ENCODE measurements at regions not wholly inside any gene's neighbourhood (a gene's known extent, or its start where the extent isn't known, plus 50 kb on each side); places are given as distances from the start of the nearest gene placed in this dataset.
A peak's percentile ranks its signal among the peaks of the same experiment; 100 is the strongest.
"Not testable (repeated sequence)": the region's sequence is repeated elsewhere in the genome, so short reads cannot be mapped to it uniquely, and the experiment has no call there.

- DNase-seq (ENCODE audit: missing footprints): no peak
- no peak for ATAC-seq
- intact Hi-C loops (cut with DNase I): no loop called here
Measured at GRCh38 chrX:67288156-67288555, 255.7 kb upstream of the AR start.

GRCh38 chrX:67289055-67289499, 254.7 kb upstream of the AR start:
- ATAC-seq (peak; percentile 88), DNase-seq (ENCODE audit: missing footprints) (no peak)
- intact Hi-C loops (cut with DNase I): no loop called here

- ATAC-seq (no peak), DNase-seq (ENCODE audit: missing footprints) (no peak)
- intact Hi-C loops (cut with DNase I): loop anchor here (10.0 kb wide), 1 partner anchor 254 kb away; the partner anchor contains the start of gene AR
Measured at GRCh38 chrX:67290489-67291220, 253.2 kb upstream of the AR start.

- intact Hi-C loops (cut with DNase I): loop anchor here (10.0 kb wide), 1 partner anchor 249 kb away; the partner anchor contains the start of gene AR
- DNase-seq (ENCODE audit: missing footprints): no peak
- ATAC-seq: no peak
Measured at GRCh38 chrX:67295924-67296323, 247.9 kb upstream of the AR start.

GRCh38 chrX:67296395-67296794, 247.4 kb upstream of the AR start:
- intact Hi-C loops (cut with DNase I): loop anchor here (10.0 kb wide), 1 partner anchor 248 kb away; the partner anchor contains the start of gene AR
- DNase-seq (ENCODE audit: missing footprints): no peak
- ATAC-seq: peak; percentile 62

GRCh38 chrX:67317725-67318124, 226.1 kb upstream of the AR start:
- ATAC-seq: no peak
- intact Hi-C loops (cut with DNase I): no loop called here
- no peak for DNase-seq (ENCODE audit: missing footprints)

- ATAC-seq: no peak
Measured at GRCh38 chrX:67328476-67328875, 215.3 kb upstream of the AR start.

GRCh38 chrX:67334323-67334722, 209.5 kb upstream of the AR start:
- ATAC-seq (no peak), DNase-seq (ENCODE audit: missing footprints) (no peak)
- intact Hi-C loops (cut with DNase I): no loop called here

More at GRCh38 chrX:67328476-67328875, 215.3 kb upstream of the AR start:
- DNase-seq (ENCODE audit: missing footprints): no peak
- intact Hi-C loops (cut with DNase I): no loop called here

- ATAC-seq: no peak
- no peak for DNase-seq (ENCODE audit: missing footprints)
- intact Hi-C loops (cut with DNase I): no loop called here
Measured at GRCh38 chrX:67338262-67338661, 205.6 kb upstream of the AR start.

- no peak for DNase-seq (ENCODE audit: missing footprints)
Measured at GRCh38 chrX:67342138-67342537, 201.7 kb upstream of the AR start.

GRCh38 chrX:67346225-67346624, 197.6 kb upstream of the AR start:
- intact Hi-C loops (cut with DNase I): no loop called here
- ATAC-seq: no peak
- no peak for DNase-seq (ENCODE audit: missing footprints)

More at GRCh38 chrX:67342138-67342537, 201.7 kb upstream of the AR start:
- intact Hi-C loops (cut with DNase I): no loop called here
- no peak for ATAC-seq

- intact Hi-C loops (cut with DNase I): no loop called here
- ATAC-seq (no peak), DNase-seq (ENCODE audit: missing footprints) (no peak)
Measured at GRCh38 chrX:67346667-67347066, 197.2 kb upstream of the AR start.

- DNase-seq (ENCODE audit: missing footprints): no peak
- no peak for ATAC-seq
- intact Hi-C loops (cut with DNase I): no loop called here
Measured at GRCh38 chrX:67347145-67347544, 196.7 kb upstream of the AR start.

- ATAC-seq (no peak), DNase-seq (ENCODE audit: missing footprints) (no peak)
- intact Hi-C loops (cut with DNase I): no loop called here
Measured at GRCh38 chrX:67351411-67351810, 192.4 kb upstream of the AR start.

GRCh38 chrX:67353651-67354370, 190.0 kb upstream of the AR start:
- intact Hi-C loops (cut with DNase I): no loop called here
- ATAC-seq (no peak), DNase-seq (ENCODE audit: missing footprints) (no peak)

- DNase-seq (ENCODE audit: missing footprints); intact Hi-C loops (cut with DNase I); ATAC-seq: not testable (repeated sequence)
Measured at GRCh38 chrX:67361267-67361666, 182.6 kb upstream of the AR start.

GRCh38 chrX:67384403-67384802, 159.4 kb upstream of the AR start:
- intact Hi-C loops (cut with DNase I): no loop called here
- DNase-seq (ENCODE audit: missing footprints) (no peak), ATAC-seq (no peak)

- ATAC-seq (no peak), DNase-seq (ENCODE audit: missing footprints) (no peak)
- intact Hi-C loops (cut with DNase I): no loop called here
Measured at GRCh38 chrX:67408423-67409079, 135.3 kb upstream of the AR start.

- DNase-seq (ENCODE audit: missing footprints) (no peak), ATAC-seq (no peak)
- intact Hi-C loops (cut with DNase I): no loop called here
Measured at GRCh38 chrX:67415937-67416336, 127.9 kb upstream of the AR start.

GRCh38 chrX:67426946-67427345, 116.9 kb upstream of the AR start:
- ATAC-seq (no peak), DNase-seq (ENCODE audit: missing footprints) (no peak)
- intact Hi-C loops (cut with DNase I): no loop called here
